Pancreas (tissue), 10 donors: ENCODE measurements at regions not wholly inside any gene's neighbourhood (a gene's known extent, or its start where the extent isn't known, plus 50 kb on each side); places are given as distances from the start of the nearest gene placed in this dataset.

Experiments used
- ATAC-seq, 4 donors: fragments of 200-7000 bp; cut with Tn5 transposase; one replicate each; pipeline versions ENCODE4 v1.8.0 to v1.9.1; 2020; ENCODE audit warnings: mild to moderate bottlenecking in 4 of 4, moderate library complexity in 4 of 4
- DNase-seq, 6 donors: peaks; one replicate each; pipeline ENCODE4 v3.0.0-alpha.2; 2020
- FAIRE-seq: peaks from 2 replicates; lab custom pipeline; 2012; peaks lifted over from hg19 to GRCh38; lab: Jason Lieb, UNC
- H3K27ac ChIP-seq, 4 donors: fragments of 200-600 bp; sonication (generic); 1 replicate in 3 of 4; 2 replicates in 1 of 4; pipeline versions ENCODE4 v1.5.0 to v1.8.0; 2020
- H3K27me3 ChIP-seq, 4 donors: fragments of 200-600 bp; one replicate each; pipeline ENCODE4 v1.8.0; 2021
- H3K36me3 ChIP-seq, 3 donors: fragments of 200-600 bp; sonication (generic) in 1 of 3; one replicate each; pipeline versions ENCODE4 v1.5.0 to v1.8.0; 2020 to 2021
- H3K4me1 ChIP-seq, 3 donors: fragments of 200-600 bp; one replicate each; pipeline ENCODE4 v1.8.0; 2021
- H3K4me3 ChIP-seq, 4 donors: fragments of 200-600 bp; sonication (generic) in 2 of 4; one replicate each; pipeline versions ENCODE4 v1.5.0 to v1.8.0; 2020 to 2021
- H3K9me3 ChIP-seq, 4 donors: fragments of 200-600 bp; one replicate each; pipeline ENCODE4 v1.8.0; 2021
- CTCF ChIP-seq, 4 donors: fragments of 200-600 bp; sonication (generic) in 3 of 4; IDR thresholded peaks; one replicate each; pipeline versions ENCODE4 v1.5.0 to v1.8.0; 2021; ENCODE audit warnings: antibody characterized with exemption in 4 of 4
- WGBS, 2 donors: extraction: QIAGEN DNeasy Blood & Tissue Kit; methylation state at CpG; one replicate each; pipeline ENCODE4 v1.1.7; 2013; 5-methylcytosine and 5-hydroxymethylcytosine counted together
- intact Hi-C, 3 donors: fragments of 100-400 bp; cut with DNase I; formaldehyde crosslinking; loops; one replicate each; pipeline versions ENCODE4 v1.11.1 to v1.14.2; 2022
- donor health status: healthy with polysubstance abuse.
- donor health status: DM: no; HTN: no; CAD: no; lungs with moderate emphysema.
- donor health status: DM: no; HTN: no; CAD: no.
- donor health status: control.
- donor health status: control.
- donor health status: Bipolar disorder and iron deficiency.
- donor health status: DM: yes; HTN: yes; CAD: no.
- donor health status: DM: no; HTN: no; CAD: no.
- donor health status: DM: no; HTN: no; CAD: no.
- donor health status: DM: yes; HTN: yes; CAD: no.

- no peak for TF ChIP-seq CTCF (IDR thresholded peaks at IDR 0.05)
- H3K36me3 ChIP-seq, result no peaks in the 10 kb centered on the region
- intact Hi-C loops, result no loop called here
- H3K4me3 ChIP-seq, result no peak overlapping the region
- FAIRE-seq (no peak), DNase-seq (no peak), ATAC-seq (no peak)
- no peaks in the 10 kb centered on the region for H3K4me1 ChIP-seq
- no peaks in the 10 kb centered on the region for H3K9me3 ChIP-seq
- H3K27ac ChIP-seq, result no peak overlapping the region
- WGBS, 2 donors, result 82 to 95% methylated on average over 5 of the region's 5 CpGs
- no peaks in the 10 kb centered on the region for H3K27me3 ChIP-seq
Observed at GRCh38 chr2:236762628-236763027, 193.0 kb downstream of the ACKR3 start.

- H3K36me3 ChIP-seq, result no peaks in the 10 kb centered on the region
- no peak for ATAC-seq
- 87 to 94% methylated on average over 6 of the region's 6 CpGs for WGBS, 2 donors
- H3K27ac ChIP-seq, result no peak overlapping the region
- H3K4me3 ChIP-seq, result no peak overlapping the region
- H3K27me3 ChIP-seq, result no peaks in the 10 kb centered on the region
- H3K4me1 ChIP-seq, result no peaks in the 10 kb centered on the region
- TF ChIP-seq CTCF (IDR thresholded peaks at IDR 0.05), result no peak
- no peak for DNase-seq
- no peaks in the 10 kb centered on the region for H3K9me3 ChIP-seq
- no peak for FAIRE-seq
- intact Hi-C loops, result no loop called here
Observed at GRCh38 chr2:236763857-236764256, 194.2 kb downstream of the ACKR3 start.

GRCh38 chr2:236764716-236765115 is 195.1 kb downstream of the ACKR3 start:
- Histone ChIP-seq H3K4me1 (no peaks in the 10 kb centered on the region), H3K27ac (no peak overlapping the region), H3K36me3 (no peaks in the 10 kb centered on the region), H3K27me3 (no peaks in the 10 kb centered on the region), H3K9me3 (no peaks in the 10 kb centered on the region), H3K4me3 (no peak overlapping the region)
- WGBS, 2 donors, result 70 to 100% methylated on average over 2 of the region's 2 CpGs
- intact Hi-C loops, result no loop called here
- DNase-seq (no peak), ATAC-seq (no peak), FAIRE-seq (no peak)
- no peak for TF ChIP-seq CTCF (IDR thresholded peaks at IDR 0.05)

- ATAC-seq, result no peak
- WGBS, 2 donors, result 78 to 82% methylated on average over 3 of the region's 3 CpGs
- intact Hi-C loops, result no loop called here
Observed at GRCh38 chr2:236765478-236765877, 195.9 kb downstream of the ACKR3 start.

GRCh38 chr2:236766850-236767249 is 197.2 kb downstream of the ACKR3 start:
- Histone ChIP-seq H3K27me3 (no peaks in the 10 kb centered on the region), H3K27ac (no peak overlapping the region), H3K9me3 (no peaks in the 10 kb centered on the region), H3K36me3 (no peaks in the 10 kb centered on the region), H3K4me1 (no peaks in the 10 kb centered on the region), H3K4me3 (no peak overlapping the region)
- WGBS, 2 donors, result 99% methylated on average over 2 of the region's 2 CpGs
- intact Hi-C loops, result no loop called here
- FAIRE-seq (no peak), ATAC-seq (no peak), DNase-seq (no peak)
- TF ChIP-seq CTCF (IDR thresholded peaks at IDR 0.05), result no peak

More at GRCh38 chr2:236765478-236765877, 195.9 kb downstream of the ACKR3 start:
- H3K4me1 ChIP-seq, result no peaks in the 10 kb centered on the region
- H3K4me3 ChIP-seq, result no peak overlapping the region
- DNase-seq (no peak), FAIRE-seq (no peak)
- H3K27me3 ChIP-seq, result no peaks in the 10 kb centered on the region
- H3K27ac ChIP-seq, result no peak overlapping the region
- H3K36me3 ChIP-seq, result no peaks in the 10 kb centered on the region
- TF ChIP-seq CTCF (IDR thresholded peaks at IDR 0.05), result no peak
- H3K9me3 ChIP-seq, result no peaks in the 10 kb centered on the region
